Upper lobe of right lung (tissue), 1 donor: ENCODE measurements at regions not wholly inside any gene's neighbourhood (a gene's known extent, or its start where the extent isn't known, plus 50 kb on each side); places are given as distances from the start of the nearest gene placed in this dataset.
A peak's percentile ranks its signal among the peaks of the same experiment; 100 is the strongest.

Experiments used
- ATAC-seq: fragments of 200-7000 bp; cut with Tn5 transposase; one replicate; pipeline ENCODE4 v1.9.1; 2020; ENCODE audit warnings: mild to moderate bottlenecking, moderate library complexity
- DNase-seq: peaks from one replicate; pipeline ENCODE4 v3.0.0-alpha.2; 2020
- H3K27ac ChIP-seq: fragments of 200-600 bp; one replicate; pipeline ENCODE4 v1.8.0; 2022
- H3K27me3 ChIP-seq: fragments of 200-600 bp; one replicate; pipeline ENCODE4 v1.8.0; 2022; ENCODE audit warnings: mild to moderate bottlenecking
- H3K36me3 ChIP-seq: fragments of 200-600 bp; one replicate; pipeline ENCODE4 v1.8.0; 2022
- H3K4me1 ChIP-seq: fragments of 200-600 bp; one replicate; pipeline ENCODE4 v1.8.0; 2022
- H3K4me3 ChIP-seq: fragments of 200-600 bp; one replicate; pipeline ENCODE4 v1.8.0; 2022; ENCODE audit warnings: mild to moderate bottlenecking
- H3K9me3 ChIP-seq: fragments of 200-600 bp; one replicate; pipeline ENCODE4 v1.8.0; 2022
- intact Hi-C: fragments of 100-400 bp; cut with DNase I; formaldehyde crosslinking; loops from one replicate; pipeline ENCODE4 v1.11.0; 2022
- TF ChIP-seq, protein P1 (sequence below): fragments of 200-600 bp; IDR thresholded peaks from one replicate; pipeline ENCODE4 v1.8.0; 2022; ENCODE audit warnings: antibody characterized with exemption
- donor health status: DM: no; HTN: yes; CAD: no; lungs with severe emphysema.

- no peaks in the 10 kb centered on the region for H3K9me3 ChIP-seq
- TF ChIP-seq, protein P1, sequence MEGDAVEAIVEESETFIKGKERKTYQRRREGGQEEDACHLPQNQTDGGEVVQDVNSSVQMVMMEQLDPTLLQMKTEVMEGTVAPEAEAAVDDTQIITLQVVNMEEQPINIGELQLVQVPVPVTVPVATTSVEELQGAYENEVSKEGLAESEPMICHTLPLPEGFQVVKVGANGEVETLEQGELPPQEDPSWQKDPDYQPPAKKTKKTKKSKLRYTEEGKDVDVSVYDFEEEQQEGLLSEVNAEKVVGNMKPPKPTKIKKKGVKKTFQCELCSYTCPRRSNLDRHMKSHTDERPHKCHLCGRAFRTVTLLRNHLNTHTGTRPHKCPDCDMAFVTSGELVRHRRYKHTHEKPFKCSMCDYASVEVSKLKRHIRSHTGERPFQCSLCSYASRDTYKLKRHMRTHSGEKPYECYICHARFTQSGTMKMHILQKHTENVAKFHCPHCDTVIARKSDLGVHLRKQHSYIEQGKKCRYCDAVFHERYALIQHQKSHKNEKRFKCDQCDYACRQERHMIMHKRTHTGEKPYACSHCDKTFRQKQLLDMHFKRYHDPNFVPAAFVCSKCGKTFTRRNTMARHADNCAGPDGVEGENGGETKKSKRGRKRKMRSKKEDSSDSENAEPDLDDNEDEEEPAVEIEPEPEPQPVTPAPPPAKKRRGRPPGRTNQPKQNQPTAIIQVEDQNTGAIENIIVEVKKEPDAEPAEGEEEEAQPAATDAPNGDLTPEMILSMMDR, result no peak
- no peak overlapping the region for H3K27ac ChIP-seq
- no peak overlapping the region for H3K4me3 ChIP-seq
- intact Hi-C loops, result no loop called here
- no peaks in the 10 kb centered on the region for H3K36me3 ChIP-seq
- H3K4me1 ChIP-seq, result peaks cover 3% of the 10 kb centered on the region
- ATAC-seq (no peak), DNase-seq (no peak)
- no peaks in the 10 kb centered on the region for H3K27me3 ChIP-seq
Observed at GRCh38 chr1:212212906-212213305, 72.3 kb upstream of the PPP2R5A start.

- no peaks in the 10 kb centered on the region for H3K36me3 ChIP-seq
- DNase-seq (no peak), ATAC-seq (no peak)
- peaks cover 12% of the 10 kb centered on the region for H3K4me1 ChIP-seq
- no peak overlapping the region for H3K27ac ChIP-seq
- H3K27me3 ChIP-seq, result no peaks in the 10 kb centered on the region
- intact Hi-C loops, result no loop called here
- no peak overlapping the region for H3K4me3 ChIP-seq
- TF ChIP-seq, protein P1, result no peak
- no peaks in the 10 kb centered on the region for H3K9me3 ChIP-seq
Observed at GRCh38 chr1:212213784-212214183, 71.4 kb upstream of the PPP2R5A start.

GRCh38 chr1:212214325-212214724, 70.9 kb upstream of the PPP2R5A start:
- TF ChIP-seq, protein P1, result no peak
- peaks cover 17% of the 10 kb centered on the region for H3K4me1 ChIP-seq
- intact Hi-C loops, result no loop called here
- H3K36me3 ChIP-seq, result no peaks in the 10 kb centered on the region
- H3K27me3 ChIP-seq, result no peaks in the 10 kb centered on the region
- no peaks in the 10 kb centered on the region for H3K9me3 ChIP-seq
- no peak for ATAC-seq
- H3K27ac ChIP-seq, result no peak overlapping the region
- no peak for DNase-seq
- H3K4me3 ChIP-seq, result no peak overlapping the region

DNA sequence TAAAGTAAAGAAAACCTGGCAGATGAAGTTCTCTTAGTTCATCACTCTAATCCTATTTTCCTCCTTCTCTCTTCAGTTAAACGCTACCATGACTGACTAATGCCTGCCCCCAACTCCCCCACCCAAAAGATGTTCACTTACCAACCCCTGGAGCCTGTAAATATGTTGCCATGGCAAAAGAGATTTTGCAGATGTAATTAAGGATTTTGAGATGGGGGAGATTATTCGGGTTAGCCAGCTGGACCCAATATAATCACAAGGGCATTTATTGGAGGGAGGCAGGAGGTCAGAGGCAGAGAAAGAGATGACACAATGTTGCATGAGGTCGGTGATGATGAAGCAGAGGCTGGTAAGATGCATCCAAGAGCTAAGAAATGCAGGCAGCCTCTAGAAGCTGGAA, 69.3 kb upstream of the PPP2R5A start:
- Histone ChIP-seq H3K36me3 (no peaks in the 10 kb centered on the region), H3K4me1 (peaks cover 24% of the 10 kb centered on the region), H3K4me3 (no peak overlapping the region), H3K27me3 (no peaks in the 10 kb centered on the region), H3K27ac (no peak overlapping the region), H3K9me3 (no peaks in the 10 kb centered on the region)
- DNase-seq, result no peak
- intact Hi-C loops, result no loop called here
- ATAC-seq, result no peak
- TF ChIP-seq, protein P1, result no peak

- no peaks in the 10 kb centered on the region for H3K27me3 ChIP-seq
- ATAC-seq (no peak), DNase-seq (no peak)
- H3K27ac ChIP-seq, result no peak overlapping the region
- H3K4me3 ChIP-seq, result no peak overlapping the region
- TF ChIP-seq, protein P1, result no peak
- intact Hi-C loops, result no loop called here
- H3K36me3 ChIP-seq, result no peaks in the 10 kb centered on the region
- H3K4me1 ChIP-seq, result peaks cover 27% of the 10 kb centered on the region
- no peaks in the 10 kb centered on the region for H3K9me3 ChIP-seq
Observed at GRCh38 chr1:212217633-212218032, 67.6 kb upstream of the PPP2R5A start.

DNA sequence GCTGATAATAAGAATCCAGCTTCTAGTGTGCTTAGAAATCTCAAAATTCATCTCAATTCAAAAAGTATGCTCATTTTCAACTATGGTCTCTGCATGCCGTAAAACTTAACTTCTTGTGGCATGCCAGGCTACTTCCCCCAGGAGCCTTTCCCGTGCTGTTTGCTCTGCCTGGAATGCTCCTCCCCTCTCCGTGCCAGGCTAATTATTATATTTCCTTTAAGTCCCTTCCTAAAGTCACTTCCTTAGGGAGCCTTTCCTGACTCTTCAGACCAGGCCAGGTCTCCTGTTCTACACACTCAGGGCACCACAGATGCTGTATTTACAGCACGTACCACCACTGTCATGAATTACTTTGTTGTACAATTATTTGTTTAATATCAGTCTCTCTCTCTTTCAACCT, 67.1 kb upstream of the PPP2R5A start:
- TF ChIP-seq, protein P1, result no peak
- no peaks in the 10 kb centered on the region for H3K27me3 ChIP-seq
- intact Hi-C loops, result no loop called here
- DNase-seq (no peak), ATAC-seq (no peak)
- no peak overlapping the region for H3K4me3 ChIP-seq
- no peaks in the 10 kb centered on the region for H3K36me3 ChIP-seq
- peaks cover 27% of the 10 kb centered on the region for H3K4me1 ChIP-seq
- H3K9me3 ChIP-seq, result no peaks in the 10 kb centered on the region
- peak overlapping the region; percentile 8 for H3K27ac ChIP-seq
